ENCODE measurements at regions not wholly inside any gene's neighbourhood (a gene's known extent, or its start where the extent isn't known, plus 50 kb on each side); places are given as distances from the start of the nearest gene placed in this dataset.
A peak's percentile ranks its signal among the peaks of the same experiment; 100 is the strongest.

DNA sequence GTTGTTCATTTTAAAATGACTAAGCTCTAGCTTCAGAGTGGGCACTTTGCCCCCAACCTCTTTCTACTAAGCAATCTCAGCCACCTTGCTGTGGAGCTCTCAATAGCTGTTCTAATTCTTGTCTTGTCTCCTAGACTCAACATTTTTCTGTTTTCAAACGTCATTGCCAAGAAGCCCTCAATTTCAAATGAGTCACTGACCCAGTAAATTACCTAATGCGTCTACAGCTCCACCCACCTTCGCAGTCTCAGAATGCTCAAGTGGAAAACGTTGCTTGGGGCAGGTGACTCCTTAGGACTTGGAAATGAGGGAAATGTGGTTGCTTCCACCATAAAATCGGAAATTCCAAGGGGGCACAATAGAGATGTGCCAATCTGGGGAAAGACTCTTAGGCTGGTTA is 59.0 kb downstream of the ING2 start:
- H3K27me3 ChIP-seq (ENCODE audit: insufficient read depth, low read length) = peaks cover 39% of the 10 kb centered on the region
- no peak overlapping the region for H2AFZ ChIP-seq (ENCODE audit: low read length, unreplicated experiment)
- H3K4me3 ChIP-seq (ENCODE audit: low read depth, low read length) = no peak overlapping the region
- H3K79me2 ChIP-seq (ENCODE audit: control insufficient read depth, insufficient read depth, low read length, unreplicated experiment) = no peaks in the 10 kb centered on the region
- H3K4me1 ChIP-seq (ENCODE audit: control insufficient read depth, insufficient read depth, low read length, unreplicated experiment) = peaks cover 4% of the 10 kb centered on the region
- no peak overlapping the region for H3K27ac ChIP-seq (ENCODE audit: low read depth, low read length)
- no peaks in the 10 kb centered on the region for H3K36me3 ChIP-seq (ENCODE audit: insufficient read depth, low read length)

DNA sequence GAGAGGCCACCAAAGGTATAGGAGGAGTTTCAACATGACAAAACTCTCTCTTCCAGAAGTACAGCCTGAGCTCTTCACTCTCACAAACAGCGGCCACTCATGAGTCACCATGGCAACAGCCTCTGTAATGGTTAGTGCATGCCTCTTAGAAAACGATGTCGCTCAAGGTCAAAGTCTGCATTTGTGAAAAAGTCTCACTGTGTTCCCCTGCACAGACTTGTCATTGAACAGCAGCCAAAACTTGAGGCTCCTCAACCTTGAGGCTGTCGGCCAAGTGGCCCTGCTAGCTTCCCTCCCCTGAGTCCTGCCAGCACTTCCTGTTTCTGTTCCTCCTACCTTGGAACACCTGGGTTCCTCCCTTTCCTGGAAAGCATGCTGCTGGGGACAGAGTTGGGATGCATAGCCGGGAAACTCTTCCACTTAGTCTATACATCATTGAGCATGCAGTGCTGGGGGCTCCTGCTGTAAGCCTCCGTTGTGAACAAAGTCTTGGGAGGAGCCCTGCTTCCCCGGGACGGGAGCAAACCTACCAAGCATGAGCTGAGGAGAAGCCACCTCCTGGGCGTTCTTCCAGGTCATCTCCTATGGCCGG is 66.6 kb downstream of the ING2 start:
- Histone ChIP-seq H3K4me1 (ENCODE audit: control insufficient read depth, insufficient read depth, low read length, unreplicated experiment) (no peaks in the 10 kb centered on the region), H3K27ac (ENCODE audit: low read depth, low read length) (no peak overlapping the region), H3K36me3 (ENCODE audit: insufficient read depth, low read length) (no peaks in the 10 kb centered on the region), H2AFZ (ENCODE audit: low read length, unreplicated experiment) (no peak overlapping the region), H3K79me2 (ENCODE audit: control insufficient read depth, insufficient read depth, low read length, unreplicated experiment) (no peaks in the 10 kb centered on the region), H3K27me3 (ENCODE audit: insufficient read depth, low read length) (peaks cover 24% of the 10 kb centered on the region), H3K4me3 (ENCODE audit: low read depth, low read length) (no peak overlapping the region)

DNA sequence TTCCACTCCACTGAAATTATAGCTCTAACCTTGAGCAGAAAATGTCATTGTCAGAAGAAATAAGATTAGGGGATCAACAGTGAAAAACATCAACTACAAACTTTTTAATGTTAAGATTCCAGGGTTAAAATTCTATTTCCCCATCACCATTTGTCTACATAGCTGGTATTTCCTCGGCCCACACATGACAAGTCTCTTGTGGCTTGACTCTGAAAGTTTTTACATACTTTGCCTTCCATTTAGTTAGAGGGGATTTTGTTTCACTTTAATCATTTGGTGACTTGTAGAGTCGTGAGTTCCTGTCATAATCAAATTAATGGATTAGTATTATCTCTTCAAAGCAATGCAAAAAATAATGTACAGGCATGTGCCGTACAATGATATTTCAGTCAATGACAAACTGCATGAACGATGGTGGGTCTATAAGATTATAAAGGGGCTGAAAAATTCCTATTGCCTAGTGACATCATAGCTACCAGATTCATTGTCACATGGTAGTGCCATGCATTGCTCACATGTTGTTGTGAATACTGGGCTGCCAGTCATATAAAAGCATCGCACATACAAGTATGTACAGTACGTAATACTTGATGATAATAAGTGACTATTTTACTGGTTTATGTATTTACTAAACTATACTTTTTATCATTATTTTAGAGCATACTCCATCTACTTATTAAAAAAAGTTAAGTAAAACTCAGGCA is 72.0 kb downstream of the ING2 start:
- Histone ChIP-seq H3K36me3 (ENCODE audit: insufficient read depth, low read length) (no peaks in the 10 kb centered on the region), H3K79me2 (ENCODE audit: control insufficient read depth, insufficient read depth, low read length, unreplicated experiment) (no peaks in the 10 kb centered on the region), H3K27ac (ENCODE audit: low read depth, low read length) (no peak overlapping the region), H2AFZ (ENCODE audit: low read length, unreplicated experiment) (no peak overlapping the region), H3K4me1 (ENCODE audit: control insufficient read depth, insufficient read depth, low read length, unreplicated experiment) (no peaks in the 10 kb centered on the region), H3K27me3 (ENCODE audit: insufficient read depth, low read length) (no peaks in the 10 kb centered on the region; the same call in 1 of the 2 replicates), H3K4me3 (ENCODE audit: low read depth, low read length) (no peak overlapping the region)

DNA sequence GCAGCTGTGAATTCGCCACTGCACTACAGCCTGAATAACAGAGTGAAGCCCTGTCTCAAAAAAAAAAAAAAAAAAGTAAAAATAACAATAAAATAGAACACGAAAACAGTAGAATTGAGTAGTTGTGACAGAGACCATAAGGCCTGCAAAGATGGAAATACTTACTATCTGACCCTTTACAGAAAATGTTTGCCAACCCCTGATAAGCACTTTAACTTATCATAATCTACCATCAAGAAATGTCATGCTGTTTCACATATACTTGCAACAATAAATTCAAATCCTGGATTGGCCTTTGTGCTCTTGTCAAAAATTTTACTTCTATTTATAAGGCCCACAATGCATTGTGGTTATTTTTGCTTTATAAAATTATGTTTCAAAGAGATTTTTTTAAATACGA is 75.5 kb downstream of the ING2 start:
- H3K79me2 ChIP-seq (ENCODE audit: control insufficient read depth, insufficient read depth, low read length, unreplicated experiment) = no peaks in the 10 kb centered on the region
- H3K4me3 ChIP-seq (ENCODE audit: low read depth, low read length) = no peak overlapping the region
- H3K27ac ChIP-seq (ENCODE audit: low read depth, low read length) = no peak overlapping the region
- H3K4me1 ChIP-seq (ENCODE audit: control insufficient read depth, insufficient read depth, low read length, unreplicated experiment) = no peaks in the 10 kb centered on the region
- no peaks in the 10 kb centered on the region for H3K36me3 ChIP-seq (ENCODE audit: insufficient read depth, low read length)
- no peaks in the 10 kb centered on the region for H3K27me3 ChIP-seq (ENCODE audit: insufficient read depth, low read length)
- no peak overlapping the region for H2AFZ ChIP-seq (ENCODE audit: low read length, unreplicated experiment)

DNA sequence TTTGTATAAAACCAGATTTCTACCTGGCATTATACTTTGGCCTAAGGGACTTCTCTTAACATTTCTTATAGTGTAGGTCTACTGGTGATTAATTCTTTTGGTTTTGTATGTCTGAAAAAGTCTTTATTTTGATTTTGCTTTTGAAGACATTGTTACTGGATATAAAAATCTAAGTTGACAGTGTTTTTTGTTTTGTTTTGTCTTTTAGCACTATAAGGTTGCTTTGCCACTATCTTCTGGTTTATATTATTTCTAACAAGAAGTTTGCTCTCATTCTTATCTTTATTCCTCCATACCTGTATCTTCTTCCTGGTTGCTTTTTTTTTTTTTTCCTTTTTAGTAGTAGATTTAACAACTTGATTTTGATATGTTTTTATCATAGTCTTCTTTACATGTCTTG is 76.0 kb downstream of the ING2 start:
- H2AFZ ChIP-seq (ENCODE audit: low read length, unreplicated experiment) = no peak overlapping the region
- H3K27me3 ChIP-seq (ENCODE audit: insufficient read depth, low read length) = no peaks in the 10 kb centered on the region
- no peak overlapping the region for H3K4me3 ChIP-seq (ENCODE audit: low read depth, low read length)
- no peaks in the 10 kb centered on the region for H3K79me2 ChIP-seq (ENCODE audit: control insufficient read depth, insufficient read depth, low read length, unreplicated experiment)
- no peak overlapping the region for H3K27ac ChIP-seq (ENCODE audit: low read depth, low read length)
- H3K4me1 ChIP-seq (ENCODE audit: control insufficient read depth, insufficient read depth, low read length, unreplicated experiment) = no peaks in the 10 kb centered on the region
- no peaks in the 10 kb centered on the region for H3K36me3 ChIP-seq (ENCODE audit: insufficient read depth, low read length)

DNA sequence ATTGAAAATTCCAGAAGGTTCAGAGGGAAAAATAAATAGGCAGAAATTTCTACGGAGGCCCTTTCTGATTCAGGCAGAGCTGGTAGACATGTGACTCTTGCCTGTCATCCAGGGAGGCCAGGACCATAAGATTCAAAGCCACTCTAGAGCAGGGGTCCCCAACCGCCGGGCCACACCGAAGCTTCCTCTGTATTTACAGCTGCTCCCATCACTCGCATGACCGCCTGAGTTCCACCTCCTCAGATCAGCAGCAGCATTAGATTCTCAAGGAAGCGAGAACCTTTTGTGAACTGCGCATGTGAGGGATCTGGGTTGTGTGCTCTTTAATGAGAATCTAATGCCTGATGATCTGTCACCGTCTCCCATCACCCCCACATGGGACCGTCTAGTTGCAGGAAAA is 72.2 kb downstream of the RWDD4 start:
- no peak overlapping the region for H3K4me3 ChIP-seq (ENCODE audit: low read depth, low read length)
- H3K36me3 ChIP-seq (ENCODE audit: insufficient read depth, low read length) = no peaks in the 10 kb centered on the region
- H2AFZ ChIP-seq (ENCODE audit: low read length, unreplicated experiment) = no peak overlapping the region
- no peaks in the 10 kb centered on the region for H3K4me1 ChIP-seq (ENCODE audit: control insufficient read depth, insufficient read depth, low read length, unreplicated experiment)
- no peaks in the 10 kb centered on the region for H3K27me3 ChIP-seq (ENCODE audit: insufficient read depth, low read length)
- no peaks in the 10 kb centered on the region for H3K79me2 ChIP-seq (ENCODE audit: control insufficient read depth, insufficient read depth, low read length, unreplicated experiment)
- H3K27ac ChIP-seq (ENCODE audit: low read depth, low read length) = no peak overlapping the region

DNA sequence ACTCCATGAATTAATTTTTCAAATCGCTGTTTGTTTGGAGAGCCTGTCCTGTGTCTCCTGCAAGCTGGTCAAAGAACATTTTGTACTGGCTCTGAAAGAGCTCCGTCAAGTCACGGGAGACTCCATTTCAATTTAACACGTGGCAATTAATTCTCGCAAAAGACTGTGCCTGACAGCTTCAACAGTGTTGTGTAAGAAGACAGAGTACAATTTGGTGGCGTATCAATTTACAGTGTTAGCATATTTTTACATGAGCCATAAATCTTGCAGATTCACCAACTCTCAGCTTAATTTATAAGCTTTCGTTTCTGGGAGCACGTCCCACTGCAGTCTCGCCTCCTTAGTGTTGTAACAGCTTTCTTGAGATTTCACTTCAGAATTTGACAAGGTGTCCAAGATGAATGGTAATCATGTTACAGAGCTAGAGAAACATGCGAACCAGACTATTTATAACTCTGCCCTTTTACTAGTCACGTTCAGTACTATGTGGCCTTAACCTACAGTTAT is 70.8 kb downstream of the RWDD4 start:
- Histone ChIP-seq H3K4me1 (ENCODE audit: control insufficient read depth, insufficient read depth, low read length, unreplicated experiment) (no peaks in the 10 kb centered on the region), H3K27me3 (ENCODE audit: insufficient read depth, low read length) (no peaks in the 10 kb centered on the region), H3K36me3 (ENCODE audit: insufficient read depth, low read length) (no peaks in the 10 kb centered on the region), H2AFZ (ENCODE audit: low read length, unreplicated experiment) (peak overlapping the region; percentile 79), H3K79me2 (ENCODE audit: control insufficient read depth, insufficient read depth, low read length, unreplicated experiment) (no peaks in the 10 kb centered on the region), H3K4me3 (ENCODE audit: low read depth, low read length) (peak overlapping the region; percentile 63), H3K27ac (ENCODE audit: low read depth, low read length) (peak overlapping the region; percentile 27; the same call in 1 of the 2 replicates)

DNA sequence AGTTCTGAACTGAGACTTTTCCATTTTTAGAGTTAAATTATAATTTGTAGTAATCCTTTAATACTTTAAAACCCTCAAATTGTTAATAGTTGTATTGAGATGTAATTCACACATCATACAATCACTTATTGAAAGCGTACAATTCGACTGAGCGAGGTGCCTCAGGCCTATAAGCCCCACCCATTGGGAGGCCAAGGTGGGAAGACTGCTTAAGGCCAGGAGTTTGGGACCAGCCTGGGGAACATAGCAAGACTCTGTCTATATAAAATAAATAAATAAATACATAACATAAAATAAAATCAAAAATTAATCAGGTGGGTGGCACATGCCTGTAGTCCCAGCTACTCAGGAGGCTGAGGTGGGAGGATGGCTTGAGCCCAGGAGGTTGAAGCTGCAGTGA is 70.3 kb downstream of the RWDD4 start:
- Histone ChIP-seq H2AFZ (ENCODE audit: low read length, unreplicated experiment) (peak overlapping the region; percentile 79), H3K36me3 (ENCODE audit: insufficient read depth, low read length) (no peaks in the 10 kb centered on the region), H3K4me3 (ENCODE audit: low read depth, low read length) (peak overlapping the region; percentile 63), H3K4me1 (ENCODE audit: control insufficient read depth, insufficient read depth, low read length, unreplicated experiment) (no peaks in the 10 kb centered on the region), H3K79me2 (ENCODE audit: control insufficient read depth, insufficient read depth, low read length, unreplicated experiment) (no peaks in the 10 kb centered on the region), H3K27ac (ENCODE audit: low read depth, low read length) (peak overlapping the region; percentile 27; the same call in 1 of the 2 replicates), H3K27me3 (ENCODE audit: insufficient read depth, low read length) (no peaks in the 10 kb centered on the region)

DNA sequence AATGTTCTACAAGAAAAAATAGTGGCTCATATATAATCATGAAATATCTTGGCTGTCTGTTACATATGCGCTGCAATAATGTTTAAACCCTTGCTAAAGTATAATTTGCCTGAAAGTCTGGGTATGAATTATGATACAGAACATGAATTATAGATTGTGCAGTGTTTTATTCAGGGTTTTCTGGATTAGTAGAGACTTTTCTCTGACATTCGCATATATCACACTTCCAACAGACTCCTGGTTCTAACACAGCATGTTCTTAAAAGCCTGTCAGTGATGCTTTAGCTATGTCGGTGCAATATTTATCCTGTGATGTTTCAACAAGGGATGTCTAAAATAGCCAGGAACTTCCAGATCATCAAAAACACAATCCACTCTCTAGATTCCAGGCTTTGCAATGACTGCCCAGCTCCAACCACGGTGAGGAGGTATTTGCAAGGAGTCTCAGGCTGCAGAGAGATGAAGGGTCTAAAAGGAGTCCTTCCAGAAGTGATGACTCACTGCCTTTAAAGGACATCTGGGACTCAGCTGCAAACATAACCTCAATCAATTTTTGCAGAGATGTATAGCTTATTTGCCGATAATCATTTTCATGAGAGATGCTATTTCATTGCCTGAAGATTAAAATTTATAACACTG is 69.4 kb downstream of the RWDD4 start:
- H2AFZ ChIP-seq (ENCODE audit: low read length, unreplicated experiment) = no peak overlapping the region
- H3K4me3 ChIP-seq (ENCODE audit: low read depth, low read length) = no peak overlapping the region
- no peaks in the 10 kb centered on the region for H3K4me1 ChIP-seq (ENCODE audit: control insufficient read depth, insufficient read depth, low read length, unreplicated experiment)
- H3K79me2 ChIP-seq (ENCODE audit: control insufficient read depth, insufficient read depth, low read length, unreplicated experiment) = no peaks in the 10 kb centered on the region
- H3K36me3 ChIP-seq (ENCODE audit: insufficient read depth, low read length) = no peaks in the 10 kb centered on the region
- H3K27me3 ChIP-seq (ENCODE audit: insufficient read depth, low read length) = no peaks in the 10 kb centered on the region
- no peak overlapping the region for H3K27ac ChIP-seq (ENCODE audit: low read depth, low read length)

Measured in ACC112 (cell line).